ENCODE measurements at regions not wholly inside any gene's neighbourhood (a gene's known extent, or its start where the extent isn't known, plus 50 kb on each side); places are given as distances from the start of the nearest gene placed in this dataset.
"Not testable (repeated sequence)": the region's sequence is repeated elsewhere in the genome, so short reads cannot be mapped to it uniquely, and the experiment has no call there.

DNA sequence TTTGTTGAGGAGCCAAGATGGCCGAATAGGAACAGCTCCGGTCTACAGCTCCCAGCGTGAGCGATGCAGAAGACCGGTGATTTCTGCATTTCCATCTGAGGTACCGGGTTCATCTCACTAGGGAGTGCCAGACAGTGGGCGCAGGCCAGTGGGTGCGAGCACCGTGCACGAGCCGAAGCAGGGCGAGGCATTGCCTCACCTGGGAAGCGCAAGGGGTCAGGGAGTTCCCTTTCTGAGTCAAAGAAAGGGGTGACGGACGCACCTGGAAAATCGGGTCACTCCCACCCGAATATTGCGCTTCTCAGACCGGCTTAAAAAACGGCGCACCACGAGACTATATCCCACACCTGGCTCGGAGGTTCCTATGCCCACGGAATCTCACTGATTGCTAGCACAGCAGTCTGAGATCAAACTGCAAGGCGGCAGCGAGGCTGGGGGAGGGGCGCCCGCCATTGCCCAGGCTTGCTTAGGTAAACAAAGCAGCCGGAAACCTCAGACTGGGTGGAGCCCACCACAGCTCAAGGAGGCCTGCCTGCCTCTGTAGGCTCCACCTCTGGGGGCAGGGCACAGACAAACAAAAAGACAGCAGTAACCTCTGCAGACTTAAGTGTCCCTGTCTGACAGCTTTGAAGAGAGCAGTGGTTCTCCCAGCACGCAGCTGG, 417.7 kb upstream of the POU3F2 start:
- TF ChIP-seq POLR2A, POLR2AphosphoS5 (IDR thresholded peaks at IDR 0.05): not testable (repeated sequence)
- TF ChIP-seq, protein P1, sequence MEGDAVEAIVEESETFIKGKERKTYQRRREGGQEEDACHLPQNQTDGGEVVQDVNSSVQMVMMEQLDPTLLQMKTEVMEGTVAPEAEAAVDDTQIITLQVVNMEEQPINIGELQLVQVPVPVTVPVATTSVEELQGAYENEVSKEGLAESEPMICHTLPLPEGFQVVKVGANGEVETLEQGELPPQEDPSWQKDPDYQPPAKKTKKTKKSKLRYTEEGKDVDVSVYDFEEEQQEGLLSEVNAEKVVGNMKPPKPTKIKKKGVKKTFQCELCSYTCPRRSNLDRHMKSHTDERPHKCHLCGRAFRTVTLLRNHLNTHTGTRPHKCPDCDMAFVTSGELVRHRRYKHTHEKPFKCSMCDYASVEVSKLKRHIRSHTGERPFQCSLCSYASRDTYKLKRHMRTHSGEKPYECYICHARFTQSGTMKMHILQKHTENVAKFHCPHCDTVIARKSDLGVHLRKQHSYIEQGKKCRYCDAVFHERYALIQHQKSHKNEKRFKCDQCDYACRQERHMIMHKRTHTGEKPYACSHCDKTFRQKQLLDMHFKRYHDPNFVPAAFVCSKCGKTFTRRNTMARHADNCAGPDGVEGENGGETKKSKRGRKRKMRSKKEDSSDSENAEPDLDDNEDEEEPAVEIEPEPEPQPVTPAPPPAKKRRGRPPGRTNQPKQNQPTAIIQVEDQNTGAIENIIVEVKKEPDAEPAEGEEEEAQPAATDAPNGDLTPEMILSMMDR (IDR thresholded peaks at IDR 0.05), result not testable (repeated sequence)

Data from gastroesophageal sphincter (tissue), 3 donors.